ENCODE measurements at regions not wholly inside any gene's neighbourhood (a gene's known extent, or its start where the extent isn't known, plus 50 kb on each side); places are given as distances from the start of the nearest gene placed in this dataset.

DNA sequence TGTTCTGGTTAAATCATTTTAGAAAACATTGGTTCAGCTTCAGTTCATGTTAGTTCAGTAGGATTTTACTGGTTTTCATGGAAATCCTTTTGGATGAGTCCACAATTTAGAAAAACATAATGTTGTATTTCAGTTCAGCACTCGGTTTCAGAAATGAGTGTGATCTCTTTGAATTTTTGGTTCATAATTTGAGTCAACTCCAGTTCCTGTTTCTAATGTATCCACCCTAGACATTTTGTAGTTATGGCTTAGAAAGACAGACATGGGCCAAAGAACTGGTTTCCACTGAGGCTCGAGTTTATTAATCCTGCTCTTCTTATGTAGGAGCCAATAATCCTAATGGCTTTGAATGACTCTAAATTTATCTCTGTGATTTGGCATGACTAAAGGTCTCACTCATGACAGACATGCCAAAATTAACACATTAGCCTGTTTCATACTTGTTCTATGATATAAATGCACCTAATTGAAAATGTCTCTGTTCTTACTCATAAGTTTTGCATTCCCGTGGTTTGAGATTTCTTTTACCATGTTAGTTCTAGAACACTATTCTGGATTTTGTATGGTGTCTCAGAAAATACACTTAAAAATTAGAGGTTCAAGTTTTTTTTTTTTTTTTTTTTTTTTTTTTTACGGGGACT, 82.3 kb upstream of the SPRED2 start:
- TF ChIP-seq, protein P1, sequence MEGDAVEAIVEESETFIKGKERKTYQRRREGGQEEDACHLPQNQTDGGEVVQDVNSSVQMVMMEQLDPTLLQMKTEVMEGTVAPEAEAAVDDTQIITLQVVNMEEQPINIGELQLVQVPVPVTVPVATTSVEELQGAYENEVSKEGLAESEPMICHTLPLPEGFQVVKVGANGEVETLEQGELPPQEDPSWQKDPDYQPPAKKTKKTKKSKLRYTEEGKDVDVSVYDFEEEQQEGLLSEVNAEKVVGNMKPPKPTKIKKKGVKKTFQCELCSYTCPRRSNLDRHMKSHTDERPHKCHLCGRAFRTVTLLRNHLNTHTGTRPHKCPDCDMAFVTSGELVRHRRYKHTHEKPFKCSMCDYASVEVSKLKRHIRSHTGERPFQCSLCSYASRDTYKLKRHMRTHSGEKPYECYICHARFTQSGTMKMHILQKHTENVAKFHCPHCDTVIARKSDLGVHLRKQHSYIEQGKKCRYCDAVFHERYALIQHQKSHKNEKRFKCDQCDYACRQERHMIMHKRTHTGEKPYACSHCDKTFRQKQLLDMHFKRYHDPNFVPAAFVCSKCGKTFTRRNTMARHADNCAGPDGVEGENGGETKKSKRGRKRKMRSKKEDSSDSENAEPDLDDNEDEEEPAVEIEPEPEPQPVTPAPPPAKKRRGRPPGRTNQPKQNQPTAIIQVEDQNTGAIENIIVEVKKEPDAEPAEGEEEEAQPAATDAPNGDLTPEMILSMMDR (IDR thresholded peaks at IDR 0.05): no peak
- no peak for TF ChIP-seq EP300 (IDR thresholded peaks at IDR 0.05)

Measured in suprapubic skin (tissue), 3 donors.